Loucy (cell line): ENCODE measurements at regions not wholly inside any gene's neighbourhood (a gene's known extent, or its start where the extent isn't known, plus 50 kb on each side); places are given as distances from the start of the nearest gene placed in this dataset.
A peak's percentile ranks its signal among the peaks of the same experiment; 100 is the strongest.

Experiments
- EZH2phosphoT487 ChIP-seq: fragments of 200-600 bp; IDR thresholded peaks from 2 replicates; pipeline ENCODE4 v1.6.1; 2018; ENCODE audit warnings: antibody characterized with exemption, mild to moderate bottlenecking, moderate library complexity, borderline replicate concordance
- TF ChIP-seq, protein P1 (sequence below): fragments of 200-600 bp; sonication (generic); conservative IDR thresholded peaks from 2 replicates; pipeline ENCODE4 v1.5.1; 2014; ENCODE audit warnings: mild to moderate bottlenecking, antibody characterized with exemption, low read length

DNA sequence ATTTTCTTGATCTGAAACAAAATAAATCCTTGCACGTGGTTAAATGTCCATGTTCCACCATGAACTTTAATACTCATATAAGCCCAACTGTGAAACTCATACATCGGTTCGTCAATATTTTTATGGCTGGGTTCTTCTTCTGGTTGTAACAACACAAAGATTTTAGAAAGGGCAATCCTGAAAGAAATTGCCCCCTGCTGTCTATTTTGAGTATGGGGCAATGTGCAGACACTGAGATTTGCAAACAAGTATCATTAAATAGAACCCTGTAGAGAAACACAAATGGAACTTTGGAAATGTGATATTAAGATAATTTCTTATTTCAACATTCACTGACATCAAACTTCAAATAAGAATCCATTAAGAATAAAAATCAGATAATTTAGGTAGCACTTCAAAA, 80.2 kb upstream of the PHACTR1 start:
- TF ChIP-seq, protein P1, sequence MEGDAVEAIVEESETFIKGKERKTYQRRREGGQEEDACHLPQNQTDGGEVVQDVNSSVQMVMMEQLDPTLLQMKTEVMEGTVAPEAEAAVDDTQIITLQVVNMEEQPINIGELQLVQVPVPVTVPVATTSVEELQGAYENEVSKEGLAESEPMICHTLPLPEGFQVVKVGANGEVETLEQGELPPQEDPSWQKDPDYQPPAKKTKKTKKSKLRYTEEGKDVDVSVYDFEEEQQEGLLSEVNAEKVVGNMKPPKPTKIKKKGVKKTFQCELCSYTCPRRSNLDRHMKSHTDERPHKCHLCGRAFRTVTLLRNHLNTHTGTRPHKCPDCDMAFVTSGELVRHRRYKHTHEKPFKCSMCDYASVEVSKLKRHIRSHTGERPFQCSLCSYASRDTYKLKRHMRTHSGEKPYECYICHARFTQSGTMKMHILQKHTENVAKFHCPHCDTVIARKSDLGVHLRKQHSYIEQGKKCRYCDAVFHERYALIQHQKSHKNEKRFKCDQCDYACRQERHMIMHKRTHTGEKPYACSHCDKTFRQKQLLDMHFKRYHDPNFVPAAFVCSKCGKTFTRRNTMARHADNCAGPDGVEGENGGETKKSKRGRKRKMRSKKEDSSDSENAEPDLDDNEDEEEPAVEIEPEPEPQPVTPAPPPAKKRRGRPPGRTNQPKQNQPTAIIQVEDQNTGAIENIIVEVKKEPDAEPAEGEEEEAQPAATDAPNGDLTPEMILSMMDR: peak; percentile 49
- no peak for TF ChIP-seq EZH2phosphoT487
